Endothelial cell of umbilical vein (primary cell): ENCODE measurements at regions not wholly inside any gene's neighbourhood (a gene's known extent, or its start where the extent isn't known, plus 50 kb on each side); places are given as distances from the start of the nearest gene placed in this dataset.

Source experiments
- BruUV-seq: library from RNA; stranded (reverse); fragments of 400-500 nt; replicated peaks from 2 replicates; lab custom pipeline; 2021; lab: Mats Ljungman, UMichigan
- CTCF ChIA-PET: fragments of 300-600, 350-600 bp; sonication (Branson Sonifier 250); formaldehyde crosslinking; loops from one replicate; lab custom pipeline; 2021; ENCODE audit warnings: antibody characterized with exemption, inconsistent platforms; lab: Charles Lee
- POLR2A ChIA-PET: fragments of 300-600, 350-600 bp; sonication (Branson Sonifier 250); formaldehyde crosslinking; loops from one replicate; lab custom pipeline; 2021; ENCODE audit warnings: antibody characterized with exemption, inconsistent platforms; lab: Charles Lee
- DNase-seq: peaks from one replicate; pipeline ENCODE4 v3.0.0-alpha.2; 2011; ENCODE audit warnings: low read depth, low spot score
- FAIRE-seq: peaks from 2 replicates; lab custom pipeline; 2011; peaks lifted over from hg19 to GRCh38; lab: Jason Lieb, UNC
- H2AFZ ChIP-seq: 2 replicates; pipeline ENCODE4 v1.6.0; 2012; ENCODE audit warnings: low read depth, low read length, control low read depth, inconsistent platforms
- H3K27ac ChIP-seq: 2 replicates; pipeline ENCODE4 v1.5.1; 2011; ENCODE audit warnings: low read depth, mild to moderate bottlenecking, control low read depth, low read length, moderate library complexity; ENCODE audit not compliant: insufficient read depth
- H3K27me3 ChIP-seq, 2 experiments: 2 replicates each; pipeline versions ENCODE4 v1.6.0 to v1.6.1; 2011; ENCODE audit warnings: low read length in 2 of 2, mixed read lengths in 1 of 2; ENCODE audit not compliant: control insufficient read depth in 2 of 2, insufficient read depth in 2 of 2
- H3K36me3 ChIP-seq, 2 experiments: 2 replicates in 1 of 2; 3 replicates in 1 of 2; pipeline ENCODE4 v1.5.1; 2011; ENCODE audit warnings: low read length in 2 of 2, mild to moderate bottlenecking in 1 of 2, moderate library complexity in 1 of 2; ENCODE audit not compliant: control insufficient read depth in 2 of 2, insufficient read depth in 2 of 2; ENCODE audit errors: extremely low read depth in 1 of 2
- H3K4me1 ChIP-seq: 3 replicates; pipeline ENCODE4 v1.5.1; 2011; ENCODE audit warnings: mild to moderate bottlenecking, low read length; ENCODE audit not compliant: control insufficient read depth, insufficient read depth; ENCODE audit errors: extremely low read depth
- H3K4me2 ChIP-seq: 2 replicates; pipeline ENCODE4 v1.6.1; 2011; ENCODE audit warnings: low read length, control low read depth, mixed read lengths; ENCODE audit not compliant: insufficient read depth
- H3K4me3 ChIP-seq, 3 experiments: fragments of 200-600 bp in 1 of 3; sonication (generic), shearing (Covaris generic) in 1 of 3; replicated peaks in 1 of 3; 2 replicates each; pipeline ENCODE4 v1.5.1; 2011 to 2016; ENCODE audit warnings: control low read depth in 3 of 3, low read length in 3 of 3, mild to moderate bottlenecking in 2 of 3, inconsistent platforms in 1 of 3, low read depth in 1 of 3, moderate library complexity in 1 of 3; ENCODE audit not compliant: insufficient read depth in 1 of 3
- H3K79me2 ChIP-seq: 2 replicates; pipeline ENCODE4 v1.6.0; 2012; ENCODE audit warnings: low read length, inconsistent platforms; ENCODE audit not compliant: control insufficient read depth, insufficient read depth
- H3K9ac ChIP-seq: replicated peaks from 2 replicates; pipeline ENCODE3; 2011; ENCODE audit warnings: low read length, control low read depth; ENCODE audit not compliant: insufficient read depth; ENCODE audit errors: extremely low read depth
- H3K9me1 ChIP-seq: replicated peaks from 3 replicates; pipeline ENCODE4 v1.6.0; 2011; ENCODE audit warnings: mild to moderate bottlenecking, low read length; ENCODE audit not compliant: control insufficient read depth, insufficient read depth; ENCODE audit errors: extremely low read depth
- H3K9me3 ChIP-seq: replicated peaks from 2 replicates; pipeline ENCODE4 v1.5.1; 2012; ENCODE audit warnings: low read length, inconsistent platforms; ENCODE audit not compliant: control insufficient read depth, insufficient read depth
- H4K20me1 ChIP-seq: replicated peaks from 2 replicates; pipeline ENCODE3; 2011; ENCODE audit warnings: mild to moderate bottlenecking, low read length; ENCODE audit not compliant: control insufficient read depth, insufficient read depth; ENCODE audit errors: extremely low read depth
- EZH2 ChIP-seq: IDR thresholded peaks from 2 replicates; pipeline ENCODE4 v1.6.1; 2012; ENCODE audit warnings: borderline replicate concordance, low read depth, mild to moderate bottlenecking, moderate library complexity, low read length, inconsistent platforms; ENCODE audit not compliant: severe bottlenecking
- FOS ChIP-seq: IDR thresholded peaks from 2 replicates; pipeline ENCODE4 v1.6.1; 2011; ENCODE audit warnings: mild to moderate bottlenecking, low read length, moderate library complexity, borderline replicate concordance; ENCODE audit not compliant: insufficient read depth
- GATA2 ChIP-seq: IDR thresholded peaks from 2 replicates; pipeline ENCODE4 v1.7.0; 2011; ENCODE audit warnings: low read depth, mild to moderate bottlenecking, moderate library complexity, mixed read lengths, low read length; ENCODE audit not compliant: insufficient read length, insufficient read depth
- JUN ChIP-seq: IDR thresholded peaks from 2 replicates; pipeline ENCODE4 v1.6.1; 2011; ENCODE audit warnings: borderline replicate concordance, low read depth; ENCODE audit not compliant: insufficient read length, insufficient read depth
- MYC ChIP-seq: IDR thresholded peaks from one replicate; pipeline ENCODE4 v1.6.1; 2011; ENCODE audit warnings: mild to moderate bottlenecking, low read depth, low read length
- POLR2A ChIP-seq: IDR thresholded peaks from 2 replicates; pipeline ENCODE4 v1.6.1; 2012; ENCODE audit warnings: low read depth, mild to moderate bottlenecking, control low read depth, low read length
- POLR2AphosphoS5 ChIP-seq: IDR thresholded peaks from 2 replicates; pipeline ENCODE4 v1.6.1; 2012; ENCODE audit warnings: low read depth, mild to moderate bottlenecking, control low read depth, low read length, moderate library complexity; ENCODE audit not compliant: insufficient read depth
- dilution Hi-C: fragments of 300-500 bp; cut with MboI; formaldehyde crosslinking; loops from one replicate; pipeline ENCODE4 v1.15.0; 2019; ENCODE audit warnings: low sequenced_read_pairs; ENCODE audit not compliant: extremely low pct_ligation_motif_present
- intact Hi-C: fragments of 100-400 bp; cut with micrococcal nuclease; formaldehyde crosslinking; loops from one replicate; pipeline ENCODE4 v1.10.0; 2022
- TF ChIP-seq, protein P1 (sequence below), 2 donors: IDR thresholded peaks; 1 replicate in 1 of 2; 2 replicates in 1 of 2; pipeline ENCODE4 v1.5.1; 2011; ENCODE audit warnings: low read length in 2 of 2, mild to moderate bottlenecking in 2 of 2, moderate library complexity in 2 of 2, control low read depth in 1 of 2, inconsistent platforms in 1 of 2, low read depth in 1 of 2; ENCODE audit not compliant: insufficient read depth in 1 of 2; ENCODE audit errors: extremely low read depth in 1 of 2
- TF ChIP-seq, protein P2 (sequence below): IDR thresholded peaks from 2 replicates; pipeline ENCODE4 v1.6.1; 2011; ENCODE audit not compliant: insufficient read depth, insufficient read length

- H4K20me1 ChIP-seq = no peaks in the 10 kb centered on the region
- DNase-seq (no peak), FAIRE-seq (no peak)
- no peak overlapping the region for H3K4me2 ChIP-seq
- no peak overlapping the region for H3K4me3 ChIP-seq
- POLR2A ChIA-PET = no interaction called here
- H3K36me3 ChIP-seq = no peaks in the 10 kb centered on the region
- CTCF ChIA-PET = no interaction called here
- no peaks in the 10 kb centered on the region for H3K9me1 ChIP-seq
- intact Hi-C loops (no loop called here), dilution Hi-C loops (no loop called here)
- no peaks in the 10 kb centered on the region for H3K9me3 ChIP-seq
- no TSS peak for BruUV-seq
- H3K27ac ChIP-seq = no peak overlapping the region
- H3K9ac ChIP-seq = no peak overlapping the region
- TF ChIP-seq GATA2 (no peak), EZH2 (no peak), JUN (no peak), MYC (no peak), FOS (no peak), POLR2A (no peak), POLR2AphosphoS5 (no peak)
- TF ChIP-seq, protein P1, sequence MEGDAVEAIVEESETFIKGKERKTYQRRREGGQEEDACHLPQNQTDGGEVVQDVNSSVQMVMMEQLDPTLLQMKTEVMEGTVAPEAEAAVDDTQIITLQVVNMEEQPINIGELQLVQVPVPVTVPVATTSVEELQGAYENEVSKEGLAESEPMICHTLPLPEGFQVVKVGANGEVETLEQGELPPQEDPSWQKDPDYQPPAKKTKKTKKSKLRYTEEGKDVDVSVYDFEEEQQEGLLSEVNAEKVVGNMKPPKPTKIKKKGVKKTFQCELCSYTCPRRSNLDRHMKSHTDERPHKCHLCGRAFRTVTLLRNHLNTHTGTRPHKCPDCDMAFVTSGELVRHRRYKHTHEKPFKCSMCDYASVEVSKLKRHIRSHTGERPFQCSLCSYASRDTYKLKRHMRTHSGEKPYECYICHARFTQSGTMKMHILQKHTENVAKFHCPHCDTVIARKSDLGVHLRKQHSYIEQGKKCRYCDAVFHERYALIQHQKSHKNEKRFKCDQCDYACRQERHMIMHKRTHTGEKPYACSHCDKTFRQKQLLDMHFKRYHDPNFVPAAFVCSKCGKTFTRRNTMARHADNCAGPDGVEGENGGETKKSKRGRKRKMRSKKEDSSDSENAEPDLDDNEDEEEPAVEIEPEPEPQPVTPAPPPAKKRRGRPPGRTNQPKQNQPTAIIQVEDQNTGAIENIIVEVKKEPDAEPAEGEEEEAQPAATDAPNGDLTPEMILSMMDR (IDR thresholded peaks at IDR 0.05; ENCODE audit: extremely low read depth in 1 of 2, insufficient read depth in 1 of 2, low read depth in 1 of 2, low read length in 2 of 2) = no peak
- TF ChIP-seq, protein P2, sequence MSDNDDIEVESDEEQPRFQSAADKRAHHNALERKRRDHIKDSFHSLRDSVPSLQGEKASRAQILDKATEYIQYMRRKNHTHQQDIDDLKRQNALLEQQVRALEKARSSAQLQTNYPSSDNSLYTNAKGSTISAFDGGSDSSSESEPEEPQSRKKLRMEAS = no peak
- H2AFZ ChIP-seq = no peak overlapping the region
- H3K4me1 ChIP-seq = no peaks in the 10 kb centered on the region
- no peaks in the 10 kb centered on the region for H3K79me2 ChIP-seq
- H3K27me3 ChIP-seq = no peaks in the 10 kb centered on the region
Observed at GRCh38 chr9:135375001-135375400, 104.6 kb upstream of the PPP1R26 start.
